Mammary epithelial cell (primary cell): ENCODE measurements at regions not wholly inside any gene's neighbourhood (a gene's known extent, or its start where the extent isn't known, plus 50 kb on each side); places are given as distances from the start of the nearest gene placed in this dataset.

Source experiments
- EZH2 ChIP-seq: IDR thresholded peaks from 2 replicates; pipeline ENCODE4 v1.6.1; 2012; ENCODE audit warnings: low read length, inconsistent platforms, borderline replicate concordance
- TF ChIP-seq, protein P1 (sequence below), 2 donors: IDR thresholded peaks in 1 of 2; conservative IDR thresholded peaks in 1 of 2; 2 replicates each; pipeline ENCODE4 v1.5.1; 2011 to 2012; ENCODE audit warnings: inconsistent platforms in 2 of 2, low read length in 2 of 2, mild to moderate bottlenecking in 2 of 2, control low read depth in 1 of 2, low read depth in 1 of 2; ENCODE audit not compliant: insufficient read depth in 1 of 2; ENCODE audit errors: extremely low read depth in 1 of 2

DNA sequence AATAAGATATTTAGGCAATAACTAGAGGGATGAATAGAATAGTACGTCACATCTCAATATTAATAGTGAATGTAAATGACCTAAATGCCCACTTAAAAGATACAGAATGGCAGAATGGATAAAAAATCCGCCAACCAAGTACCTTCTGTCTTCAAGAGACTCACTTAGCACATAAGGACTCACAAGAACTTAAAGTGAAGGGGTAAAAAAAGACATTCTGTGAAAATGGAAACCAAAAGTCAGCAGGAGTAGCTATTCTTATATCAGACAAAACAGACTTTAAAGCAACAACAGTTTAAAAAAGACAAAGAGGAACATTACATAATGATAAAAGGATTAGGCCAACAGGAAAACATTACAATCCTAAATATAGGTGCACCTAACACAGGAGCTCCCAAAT lies 56.7 kb upstream of the DSC1 start:
- TF ChIP-seq, protein P1, sequence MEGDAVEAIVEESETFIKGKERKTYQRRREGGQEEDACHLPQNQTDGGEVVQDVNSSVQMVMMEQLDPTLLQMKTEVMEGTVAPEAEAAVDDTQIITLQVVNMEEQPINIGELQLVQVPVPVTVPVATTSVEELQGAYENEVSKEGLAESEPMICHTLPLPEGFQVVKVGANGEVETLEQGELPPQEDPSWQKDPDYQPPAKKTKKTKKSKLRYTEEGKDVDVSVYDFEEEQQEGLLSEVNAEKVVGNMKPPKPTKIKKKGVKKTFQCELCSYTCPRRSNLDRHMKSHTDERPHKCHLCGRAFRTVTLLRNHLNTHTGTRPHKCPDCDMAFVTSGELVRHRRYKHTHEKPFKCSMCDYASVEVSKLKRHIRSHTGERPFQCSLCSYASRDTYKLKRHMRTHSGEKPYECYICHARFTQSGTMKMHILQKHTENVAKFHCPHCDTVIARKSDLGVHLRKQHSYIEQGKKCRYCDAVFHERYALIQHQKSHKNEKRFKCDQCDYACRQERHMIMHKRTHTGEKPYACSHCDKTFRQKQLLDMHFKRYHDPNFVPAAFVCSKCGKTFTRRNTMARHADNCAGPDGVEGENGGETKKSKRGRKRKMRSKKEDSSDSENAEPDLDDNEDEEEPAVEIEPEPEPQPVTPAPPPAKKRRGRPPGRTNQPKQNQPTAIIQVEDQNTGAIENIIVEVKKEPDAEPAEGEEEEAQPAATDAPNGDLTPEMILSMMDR (conservative IDR thresholded peaks at IDR 0.05 in 1 of 2, IDR thresholded peaks at IDR 0.05 in 1 of 2; ENCODE audit: extremely low read depth in 1 of 2, insufficient read depth in 1 of 2, low read depth in 1 of 2, low read length in 2 of 2), result no peak
- TF ChIP-seq EZH2, result no peak
